T1000 (cell line): ENCODE measurements at regions not wholly inside any gene's neighbourhood (a gene's known extent, or its start where the extent isn't known, plus 50 kb on each side); places are given as distances from the start of the nearest gene placed in this dataset.
"Not testable (repeated sequence)": the region's sequence is repeated elsewhere in the genome, so short reads cannot be mapped to it uniquely, and the experiment has no call there.

Experiments used
- DNase-seq: peaks from one replicate; lab custom pipeline; 2025; ENCODE audit warnings: mixed read lengths; lab: John Stamatoyannopoulos, UW

GRCh38 chr7:65510187-65510538 is 136.5 kb downstream of the ZNF92 start:
- not testable (repeated sequence) for DNase-seq

DNA sequence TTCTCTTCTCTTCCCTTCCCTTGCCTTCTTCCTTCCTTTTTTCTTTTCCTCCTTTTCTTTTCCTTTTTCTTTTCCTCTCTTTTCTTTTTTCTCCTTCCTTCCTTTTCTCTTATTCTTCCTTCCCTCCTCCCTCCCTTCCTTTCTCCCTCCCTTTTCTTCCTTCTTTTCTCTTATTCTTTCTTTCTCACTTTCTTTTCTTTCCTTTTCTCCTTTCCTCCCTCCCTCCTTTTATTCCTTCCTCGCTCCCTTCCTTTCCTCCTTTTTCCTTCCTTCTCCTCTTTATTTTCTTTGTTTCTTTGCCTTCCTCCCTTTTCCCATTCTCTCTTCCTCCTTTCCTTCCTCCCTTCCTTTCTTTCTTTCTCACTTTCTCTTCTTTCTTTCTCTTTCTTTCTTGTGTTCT is 146.1 kb downstream of the ZNF92 start:
- not testable (repeated sequence) for DNase-seq

- not testable (repeated sequence) for DNase-seq
These were observed 172.0 kb downstream of the ZNF92 start for GRCh38 chr7:65545465-65546161.

GRCh38 chr7:65549589-65550443 is 176.2 kb downstream of the ZNF92 start:
- not testable (repeated sequence) for DNase-seq

DNA sequence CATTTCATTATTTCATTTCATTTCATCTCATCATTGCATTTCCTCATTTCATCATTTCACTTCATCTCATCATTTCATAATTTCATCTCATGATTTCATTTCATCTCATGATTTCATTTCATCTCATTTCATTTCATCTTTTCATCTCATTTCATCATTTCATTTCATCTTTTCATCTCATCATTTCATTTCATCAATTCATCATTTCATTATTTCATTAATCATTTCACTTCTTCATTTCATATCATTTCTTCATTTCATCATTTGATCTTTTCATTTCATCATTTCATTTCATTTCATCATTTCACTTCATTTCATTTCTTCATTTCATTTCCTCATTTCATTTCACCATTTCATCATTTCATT is 176.8 kb downstream of the ZNF92 start:
- not testable (repeated sequence) for DNase-seq

GRCh38 chr7:65551042-65551441 is 177.4 kb downstream of the ZNF92 start:
- DNase-seq: not testable (repeated sequence)

DNA sequence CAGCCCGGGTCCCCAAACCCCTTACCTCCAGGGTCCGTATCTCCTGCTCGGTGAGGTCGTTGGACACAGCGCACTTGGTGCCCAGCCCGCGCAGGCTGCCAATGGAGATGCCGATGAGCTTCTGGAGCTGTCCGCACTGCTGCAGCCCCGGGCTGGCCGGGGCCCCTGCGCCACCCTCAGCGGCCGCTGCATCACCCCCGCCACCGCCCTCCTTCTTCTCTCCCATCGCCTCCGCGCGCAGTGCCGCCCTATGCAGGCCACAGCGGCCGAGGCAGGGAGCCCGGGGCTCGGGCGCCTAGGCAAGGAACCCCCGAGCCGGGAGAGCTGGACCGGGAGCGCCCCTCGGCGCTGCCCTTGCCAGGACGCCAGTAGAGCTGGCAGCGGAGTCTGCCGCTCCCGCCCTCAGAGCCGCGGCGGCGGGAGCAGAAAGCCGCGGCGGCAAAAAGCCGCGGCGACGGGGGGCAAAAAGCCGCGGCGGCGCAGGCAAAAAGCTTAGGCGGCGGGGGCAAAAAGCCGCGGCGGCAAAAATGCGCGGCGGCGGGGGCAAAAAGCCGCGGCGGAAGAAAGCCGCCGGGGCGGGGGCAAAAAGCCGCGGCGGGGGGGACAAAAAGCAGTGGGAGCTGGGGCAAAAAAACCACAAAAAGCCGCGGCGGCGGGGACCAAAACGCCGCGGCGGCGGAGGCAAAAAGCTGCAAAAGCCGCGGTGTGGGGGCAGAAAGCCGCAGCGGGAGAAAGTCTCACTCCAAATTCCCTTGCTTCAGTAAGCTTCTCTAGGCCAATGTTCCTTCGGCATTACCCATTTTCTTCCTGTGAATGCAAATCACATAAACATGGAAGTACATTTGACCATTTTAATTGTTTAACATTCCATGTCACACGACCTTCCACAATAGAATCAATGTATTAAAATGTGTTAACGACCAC is 181.2 kb downstream of the ZNF92 start:
- not testable (repeated sequence) for DNase-seq

DNA sequence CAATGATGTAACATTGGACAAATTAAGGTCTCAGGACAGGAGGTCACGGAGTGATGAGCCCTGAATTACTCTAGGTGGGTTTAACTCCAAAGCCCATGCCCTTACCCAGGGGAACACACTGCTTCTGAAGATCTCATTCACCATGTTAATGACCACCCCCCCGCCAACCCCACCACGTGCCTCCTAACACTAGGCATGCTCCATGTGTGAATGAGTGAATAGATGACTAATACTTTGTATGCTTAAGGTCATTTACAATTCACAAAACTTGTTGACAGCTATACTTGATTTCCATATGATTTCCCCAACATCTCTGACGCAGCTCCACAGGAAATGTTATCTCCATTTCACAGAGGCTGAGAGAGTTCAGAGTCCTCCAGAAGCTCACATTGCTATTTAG is 184.9 kb downstream of the ZNF92 start:
- not testable (repeated sequence) for DNase-seq

DNA sequence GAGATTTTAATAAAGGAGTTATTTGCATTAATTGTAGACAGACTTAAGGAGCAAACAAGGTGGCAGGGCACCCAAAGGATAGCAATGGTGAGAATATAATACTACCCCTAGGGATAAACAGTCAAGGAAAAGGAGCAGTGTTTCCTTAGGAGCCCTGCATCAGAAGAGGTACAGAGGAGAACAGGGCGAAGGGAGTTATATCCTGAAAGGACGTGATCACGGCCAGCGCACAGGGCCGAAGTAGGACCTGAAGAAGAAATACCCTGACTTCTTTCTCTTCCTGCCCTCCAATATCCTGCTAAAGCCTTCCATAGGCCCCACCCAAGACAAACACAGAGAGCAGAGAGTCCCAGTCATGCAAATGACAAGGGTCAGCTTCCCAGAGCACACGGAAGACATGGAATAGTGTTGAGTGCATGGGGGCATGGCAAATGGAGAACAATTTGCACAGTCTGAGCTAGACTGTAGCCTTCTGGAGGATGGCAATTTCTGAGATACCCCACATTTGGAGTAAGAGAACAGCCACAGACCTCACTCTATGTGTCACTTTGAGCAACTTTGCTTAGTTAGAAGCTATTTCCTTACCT is 188.2 kb downstream of the ZNF92 start:
- DNase-seq: not testable (repeated sequence)

GRCh38 chr7:65562522-65562921 is 188.9 kb downstream of the ZNF92 start:
- not testable (repeated sequence) for DNase-seq

DNA sequence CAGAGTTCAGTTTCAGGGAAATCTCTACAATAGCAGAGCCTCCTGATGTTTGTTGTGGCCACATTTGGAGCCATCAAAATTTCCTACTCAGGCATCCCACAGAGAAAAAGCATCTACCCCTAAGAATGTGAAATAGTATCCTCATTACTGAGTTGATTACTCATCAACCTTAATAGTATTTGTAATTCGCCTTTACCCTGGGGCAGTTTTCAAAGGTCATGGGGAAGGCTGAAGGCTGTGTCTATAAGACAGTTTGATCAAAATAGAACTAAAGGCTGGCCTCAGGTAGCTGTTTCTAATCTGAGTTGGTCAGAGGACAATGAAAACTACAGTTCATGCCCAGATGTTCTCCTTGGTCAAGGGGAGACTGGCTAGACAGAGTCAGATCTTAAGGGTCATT is 189.7 kb downstream of the ZNF92 start:
- not testable (repeated sequence) for DNase-seq

GRCh38 chr7:65568226-65568625 is 194.6 kb downstream of the ZNF92 start:
- not testable (repeated sequence) for DNase-seq

DNA sequence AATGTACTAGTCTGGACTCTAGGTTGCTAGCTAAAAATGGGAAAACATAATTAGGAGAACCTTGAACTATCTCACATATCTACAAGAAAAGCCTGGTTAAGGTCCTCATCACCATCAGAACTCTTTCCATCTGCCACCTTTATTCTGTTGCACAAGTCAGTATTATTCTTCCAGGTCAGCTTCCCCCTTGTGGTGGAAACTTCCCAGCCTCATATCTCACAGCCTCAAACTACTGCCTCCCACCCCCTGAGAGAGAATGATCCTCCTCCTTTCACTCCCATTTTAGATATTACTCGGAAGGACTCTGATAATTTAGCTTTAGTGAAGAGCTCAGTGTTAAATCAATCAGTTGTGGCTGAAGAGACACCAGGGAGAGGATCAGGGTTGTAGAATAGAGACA is 197.3 kb downstream of the ZNF92 start:
- not testable (repeated sequence) for DNase-seq

DNA sequence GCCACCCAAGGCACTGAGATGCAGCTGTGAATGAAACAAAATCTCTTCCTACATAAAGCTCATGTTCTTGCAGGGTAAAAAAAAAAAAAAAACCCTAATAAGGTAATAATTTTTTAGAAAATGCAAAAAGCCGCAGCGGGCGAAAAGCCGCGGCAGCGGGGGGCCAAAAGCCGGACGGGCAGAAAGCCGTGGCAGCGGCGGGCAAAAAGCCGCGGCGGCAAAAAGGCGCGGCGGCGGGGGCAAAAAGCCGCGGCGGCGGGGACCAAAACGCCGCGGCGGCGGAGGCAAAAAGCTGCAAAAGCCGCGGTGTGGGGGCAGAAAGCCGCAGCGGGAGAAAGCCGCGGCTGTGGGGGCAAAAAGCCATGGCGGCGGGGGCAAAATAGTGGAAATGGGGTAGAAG is 198.9 kb downstream of the ZNF92 start:
- DNase-seq: not testable (repeated sequence)

GRCh38 chr7:65576370-65576769 is 202.7 kb downstream of the ZNF92 start:
- DNase-seq: not testable (repeated sequence)

- DNase-seq: not testable (repeated sequence)
These were observed 209.0 kb downstream of the ZNF92 start for GRCh38 chr7:65582518-65583119.

GRCh38 chr7:65602495-65602894 is 228.8 kb downstream of the ZNF92 start:
- not testable (repeated sequence) for DNase-seq

GRCh38 chr7:65609131-65609530 is 235.5 kb downstream of the ZNF92 start:
- no peak for DNase-seq

DNA sequence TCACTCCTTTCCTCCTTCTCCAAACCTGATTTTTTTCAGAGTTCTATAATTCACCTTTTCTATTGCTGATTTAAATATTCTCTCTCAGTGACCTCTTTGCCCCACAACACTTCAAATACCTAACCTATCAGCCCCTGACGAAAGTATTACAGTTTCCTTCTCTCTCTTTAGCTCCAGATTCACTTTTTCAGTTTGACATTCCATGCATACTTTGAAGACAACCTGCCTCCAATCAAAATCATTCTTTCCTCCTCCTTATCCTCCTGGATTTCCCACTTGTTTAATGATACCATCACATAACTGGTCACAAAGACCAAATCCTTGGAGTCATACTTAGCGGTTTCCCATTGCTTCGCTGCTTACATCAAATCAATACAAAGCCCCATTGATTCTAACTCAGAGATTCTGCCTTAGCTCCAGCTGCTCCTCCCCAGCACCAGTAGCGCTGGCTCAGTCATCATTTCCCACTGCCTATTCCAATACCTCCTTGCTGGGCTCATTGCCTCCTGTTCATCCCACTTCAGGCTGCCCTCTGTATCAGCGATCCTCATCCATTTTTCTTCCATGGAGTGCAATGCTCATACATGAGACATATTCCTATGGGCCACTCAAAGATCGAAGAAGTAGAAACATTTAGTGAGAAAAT is 240.1 kb downstream of the ZNF92 start:
- not testable (repeated sequence) for DNase-seq

GRCh38 chr7:65616111-65616510 is 242.5 kb downstream of the ZNF92 start:
- not testable (repeated sequence) for DNase-seq

DNA sequence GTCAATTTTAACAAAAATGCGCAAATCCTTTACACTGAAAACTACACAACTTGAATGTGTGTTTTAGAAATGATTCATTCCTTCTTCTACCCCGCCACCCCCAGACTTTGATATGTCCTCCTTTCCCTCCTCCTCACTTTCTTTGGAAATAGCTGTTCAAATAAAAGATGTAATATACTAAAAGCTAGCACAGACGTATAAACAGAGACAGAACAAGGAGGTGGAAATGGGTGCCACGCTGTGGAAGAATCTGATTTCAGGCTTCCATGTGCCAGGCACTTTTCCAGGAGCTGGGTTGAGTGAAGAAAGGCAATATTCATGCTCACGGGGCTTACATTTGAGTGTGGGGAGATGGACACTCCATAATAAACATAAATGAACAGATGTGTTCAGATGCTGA is 246.6 kb downstream of the ZNF92 start:
- DNase-seq: not testable (repeated sequence)
